ENCODE measurements at regions not wholly inside any gene's neighbourhood (a gene's known extent, or its start where the extent isn't known, plus 50 kb on each side); places are given as distances from the start of the nearest gene placed in this dataset.

DNA sequence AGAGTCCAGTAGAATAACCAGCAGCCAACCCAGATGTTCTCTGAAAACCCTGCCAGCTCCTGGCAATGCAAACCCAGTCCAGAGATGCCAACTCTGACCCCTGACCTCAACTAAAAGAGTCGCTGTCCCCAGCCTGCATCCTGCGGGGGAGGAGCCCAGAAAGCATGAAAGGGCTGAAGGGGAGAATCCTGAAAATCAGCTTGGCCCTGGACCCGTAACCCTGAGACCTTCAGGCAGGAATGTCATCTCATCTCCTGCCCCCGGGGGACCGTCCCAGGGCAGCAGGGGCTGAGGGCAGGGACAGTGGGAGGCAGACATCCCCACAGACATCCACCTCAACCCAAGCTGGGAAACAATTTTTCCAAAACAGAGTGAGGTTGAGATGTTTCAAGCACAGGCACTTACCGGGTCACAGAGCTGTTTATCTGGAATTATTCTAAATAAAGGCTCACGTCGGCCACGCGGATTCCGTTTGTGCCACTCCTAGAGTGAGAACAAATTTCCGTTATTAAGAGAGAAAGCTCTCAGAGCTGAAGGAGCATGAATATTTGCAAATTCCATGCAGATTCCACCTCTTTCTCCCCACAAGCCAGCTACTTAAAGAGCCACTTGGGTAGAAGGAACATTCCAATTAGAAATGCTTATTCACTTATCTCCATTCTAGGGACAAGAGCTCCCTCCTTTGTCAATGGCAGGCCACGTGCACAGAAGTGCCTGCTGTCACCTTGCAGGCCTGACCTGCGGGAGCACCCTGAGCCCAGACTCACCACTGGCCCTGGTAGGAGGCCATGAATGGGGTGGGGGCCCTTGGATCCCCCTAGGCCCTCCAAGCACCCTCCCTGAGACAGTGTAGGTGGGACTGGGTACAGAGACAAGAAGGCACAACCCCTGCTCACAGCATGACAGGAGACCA is 240.1 kb downstream of the NPHP4 start:
- DNase-seq (ENCODE audit: low spot score in 2 of 2) (no peak), FAIRE-seq (no peak)

DNA sequence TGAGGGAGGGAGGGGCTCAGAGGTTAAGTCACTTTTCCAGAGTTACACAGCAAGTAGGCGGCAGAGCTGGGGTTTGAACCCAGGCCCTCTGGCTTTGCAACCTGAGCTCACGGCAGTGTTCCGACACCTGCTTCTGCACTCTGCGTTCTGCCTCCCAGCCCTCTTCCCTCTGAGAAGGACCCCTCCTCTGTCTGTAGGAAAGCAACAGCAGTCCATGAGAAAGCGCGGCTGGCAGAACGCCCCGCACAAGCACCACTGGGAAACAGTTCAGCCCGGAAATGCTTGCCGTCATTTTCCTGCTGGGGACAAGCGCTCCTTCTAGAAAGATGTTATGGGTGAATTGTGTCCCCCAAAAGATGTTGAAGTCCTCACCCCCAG is 241.1 kb downstream of the NPHP4 start:
- DNase-seq (ENCODE audit: low spot score in 2 of 2) = no peak
- no peak for FAIRE-seq

DNA sequence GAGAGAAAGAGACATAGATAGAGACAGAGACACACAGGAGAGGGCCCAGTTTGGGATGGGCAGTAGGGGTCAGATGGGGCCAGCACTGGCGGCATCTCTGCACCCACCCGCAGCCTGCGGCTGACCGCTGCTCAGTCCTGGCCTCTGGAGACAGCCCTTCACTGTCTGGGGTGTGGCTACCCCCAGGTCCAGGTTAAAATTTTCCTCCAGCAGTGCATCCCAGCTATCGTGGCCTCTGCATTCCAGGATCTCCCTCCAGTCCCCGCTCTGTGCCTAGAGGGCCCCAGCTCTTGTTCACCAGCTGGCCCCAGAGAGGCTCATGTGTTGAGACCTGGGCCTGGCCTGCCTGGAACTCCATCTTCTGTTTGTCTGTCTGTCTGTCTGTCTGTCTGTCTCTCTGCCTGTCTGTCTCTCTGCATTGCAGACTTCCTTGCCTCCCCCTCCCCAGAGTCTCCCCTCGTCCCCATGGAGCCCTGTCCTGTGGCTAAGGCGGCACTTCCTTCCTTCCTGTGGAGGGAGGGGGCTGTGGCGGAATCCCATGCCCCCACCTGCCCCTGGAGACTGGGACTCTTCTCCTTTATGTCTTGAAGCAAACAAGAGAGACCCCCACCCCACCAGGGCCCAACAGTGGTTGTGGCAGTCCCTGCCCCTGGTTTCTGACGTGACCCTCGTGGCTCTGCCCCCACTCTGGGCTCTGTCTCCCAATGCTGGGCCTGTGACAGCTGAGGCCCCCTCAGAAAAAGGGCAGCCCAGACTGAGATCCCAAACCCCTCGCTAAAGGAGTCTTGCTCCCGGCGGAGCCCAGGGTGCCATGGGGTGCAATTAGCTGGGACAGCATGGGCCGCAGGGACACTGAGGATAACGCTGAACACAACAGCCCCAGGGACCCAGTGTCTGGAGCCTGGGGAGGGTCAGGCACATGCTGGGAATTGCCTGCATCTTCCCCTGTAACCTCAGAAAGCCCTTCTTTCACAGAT is 241.8 kb downstream of the NPHP4 start:
- DNase-seq (ENCODE audit: low spot score in 2 of 2) = no peak
- FAIRE-seq = no peak

DNA sequence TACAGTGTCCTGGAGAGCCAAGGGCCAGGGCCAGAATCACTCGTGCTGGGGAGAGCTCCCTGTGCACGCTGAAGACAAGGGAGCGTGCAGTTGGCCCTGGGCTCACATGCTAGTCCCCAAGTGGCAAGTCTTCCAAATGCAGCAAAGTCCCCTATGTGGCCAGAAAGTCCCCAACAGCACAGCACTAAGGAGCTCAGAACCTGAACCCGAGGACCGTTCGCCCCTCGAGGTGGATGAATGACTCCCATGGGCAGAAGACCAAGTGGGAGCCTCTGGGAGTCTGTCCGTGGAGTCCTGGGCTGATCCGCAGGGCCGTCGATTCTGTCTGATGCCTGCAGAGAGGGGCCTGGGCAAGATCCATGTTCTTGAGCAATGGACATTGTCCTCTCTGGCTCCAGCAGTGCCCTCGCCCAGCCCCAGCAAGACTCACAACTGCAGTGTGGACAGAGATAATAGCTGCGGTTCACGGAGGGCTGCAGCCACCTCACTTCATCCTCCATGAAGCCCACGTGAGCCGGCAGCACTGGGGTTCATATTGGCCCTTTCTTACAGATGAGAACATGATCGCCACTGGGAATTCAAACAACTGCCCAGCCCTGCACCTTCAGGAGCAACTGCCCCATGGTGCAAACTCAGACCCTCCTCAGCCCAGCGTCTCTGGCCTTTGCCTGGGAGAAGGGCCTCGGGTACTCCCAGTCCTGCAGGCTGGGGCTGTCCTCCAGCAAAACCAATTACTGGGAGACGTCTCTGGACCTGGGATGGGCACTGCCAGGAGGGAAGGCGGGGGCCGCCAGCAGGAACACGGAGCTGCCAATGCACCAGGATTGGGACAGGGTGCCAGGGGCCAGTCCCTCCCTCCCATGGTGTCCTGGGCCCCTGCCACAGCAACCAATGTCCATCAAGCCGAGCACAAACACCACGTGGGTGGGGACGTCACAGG is 243.7 kb downstream of the NPHP4 start:
- DNase-seq (ENCODE audit: low spot score in 2 of 2) = no peak
- FAIRE-seq = no peak

DNA sequence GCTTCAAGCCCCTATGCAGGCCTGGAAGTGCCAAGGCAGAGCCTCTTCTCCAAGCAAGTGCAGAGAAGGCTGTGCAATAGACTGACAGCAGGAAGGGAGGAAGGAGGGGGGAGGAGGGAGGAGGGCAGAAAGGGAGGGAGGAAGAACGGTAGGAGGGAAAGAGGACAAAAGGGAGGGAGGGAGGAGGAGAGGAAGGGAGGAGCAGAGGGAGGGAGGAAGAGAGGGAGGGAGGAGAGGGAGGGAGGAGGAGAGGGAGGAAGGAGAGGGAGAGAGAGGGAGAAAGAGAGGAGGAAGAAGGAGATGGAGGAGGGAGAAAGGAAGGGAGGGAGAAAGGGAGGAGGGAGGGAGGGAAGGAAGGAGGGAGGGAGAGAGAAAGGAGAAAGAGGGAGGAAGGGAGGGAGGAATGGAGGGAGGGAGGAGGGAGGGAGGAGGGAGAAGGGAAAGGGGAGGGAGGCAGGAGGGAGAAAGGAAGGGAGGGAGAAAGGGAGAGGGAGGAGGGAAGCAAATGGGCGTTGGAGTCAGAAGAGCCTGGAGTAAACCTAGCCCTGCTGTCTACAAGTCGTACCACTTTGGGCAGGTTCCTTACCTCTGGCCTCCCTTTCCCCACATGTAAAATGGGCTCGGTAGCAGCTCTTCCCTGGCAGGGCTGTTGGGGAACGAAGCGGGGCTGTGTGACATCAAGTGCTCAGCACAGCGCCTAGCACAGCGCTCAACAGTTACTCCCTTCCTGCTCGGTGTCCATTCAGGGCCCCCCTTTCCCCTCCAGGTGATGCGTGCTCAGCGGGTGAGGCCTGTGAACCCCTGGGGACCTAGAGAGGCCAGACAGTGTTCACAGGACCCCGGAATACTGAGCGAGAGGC is 244.6 kb downstream of the NPHP4 start:
- no peak for DNase-seq (ENCODE audit: low spot score in 2 of 2)
- no peak for FAIRE-seq

DNA sequence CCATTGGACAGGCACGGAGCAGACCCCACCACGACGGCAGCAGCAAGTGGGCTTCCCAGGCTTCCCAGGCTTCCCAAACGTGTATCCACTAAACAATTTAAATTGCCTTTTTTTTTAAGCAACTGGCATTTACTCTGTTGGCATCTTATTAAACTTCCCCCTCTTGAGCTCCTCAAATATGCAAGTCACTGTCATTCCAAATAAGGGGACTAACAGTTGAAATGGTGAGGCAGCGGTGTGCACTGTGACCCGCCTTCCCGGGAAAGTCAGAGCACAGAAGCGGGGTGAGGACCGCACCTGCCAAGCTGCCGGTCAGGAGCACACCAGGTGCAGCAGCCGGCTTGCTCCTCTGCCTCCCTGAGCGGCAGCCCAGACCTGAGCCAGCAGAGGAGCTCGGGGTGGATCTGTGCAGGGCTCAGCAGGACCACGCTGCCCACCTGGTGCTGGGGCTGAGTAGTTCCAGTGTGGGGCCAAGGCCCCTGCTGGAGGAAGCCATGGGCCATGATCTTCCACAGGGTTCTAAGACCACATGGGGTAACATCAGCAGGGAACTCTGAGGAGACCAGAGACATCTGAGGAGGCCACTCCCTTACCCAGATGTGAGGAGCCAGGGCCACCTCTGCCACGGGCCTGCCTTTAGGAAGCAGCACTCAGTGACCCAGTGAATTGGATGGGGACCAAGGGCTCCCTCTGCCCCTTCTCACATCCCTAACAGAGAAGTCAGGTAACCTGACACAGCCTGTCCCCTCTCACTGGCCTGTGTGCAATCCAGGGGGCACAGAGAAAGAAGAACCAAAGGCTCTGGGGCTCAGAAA is 245.4 kb downstream of the NPHP4 start:
- no peak for DNase-seq (ENCODE audit: low spot score in 2 of 2)
- no peak for FAIRE-seq

DNA sequence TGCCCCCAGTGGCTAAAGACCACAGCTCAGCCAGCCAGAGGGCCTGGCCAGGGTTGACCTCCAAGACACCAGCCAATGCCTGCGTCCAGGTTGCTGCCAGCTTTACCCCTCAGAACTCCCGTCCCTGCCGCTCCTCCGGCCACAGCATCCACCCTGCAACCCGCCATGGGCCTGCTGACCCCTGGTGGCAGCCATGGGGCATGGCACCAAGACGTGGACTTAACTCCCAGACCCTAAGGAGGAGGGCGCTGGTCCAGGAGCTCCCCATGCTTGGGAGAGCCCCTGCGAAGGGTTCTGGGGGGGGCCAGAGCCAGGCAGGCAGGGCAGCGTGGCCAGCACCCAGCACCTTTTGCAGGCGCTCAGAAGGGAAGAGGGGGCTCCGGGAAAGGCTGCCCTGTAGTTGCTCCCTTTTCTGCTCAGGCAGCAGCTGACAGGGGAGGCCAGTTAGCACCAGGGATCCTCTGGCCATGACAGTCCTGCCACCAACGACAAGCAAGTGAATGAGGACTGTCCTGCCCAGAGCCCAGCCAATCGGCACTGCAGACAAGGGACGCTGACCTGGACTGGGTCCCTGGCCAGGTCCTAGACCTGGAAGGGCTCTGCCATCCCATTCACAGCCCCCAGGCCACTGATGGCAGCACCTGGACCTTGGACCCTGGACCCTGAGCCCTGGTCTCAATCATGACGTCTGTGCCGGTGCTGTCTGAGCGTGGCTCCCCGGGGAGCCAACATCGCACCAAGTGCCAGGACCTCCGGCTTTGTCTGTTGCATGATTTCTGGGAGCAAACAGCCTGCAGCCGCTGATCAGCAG is 246.2 kb downstream of the NPHP4 start:
- FAIRE-seq = no peak
- peak; percentile 56 to 78 for DNase-seq (ENCODE audit: low spot score in 2 of 2)

DNA sequence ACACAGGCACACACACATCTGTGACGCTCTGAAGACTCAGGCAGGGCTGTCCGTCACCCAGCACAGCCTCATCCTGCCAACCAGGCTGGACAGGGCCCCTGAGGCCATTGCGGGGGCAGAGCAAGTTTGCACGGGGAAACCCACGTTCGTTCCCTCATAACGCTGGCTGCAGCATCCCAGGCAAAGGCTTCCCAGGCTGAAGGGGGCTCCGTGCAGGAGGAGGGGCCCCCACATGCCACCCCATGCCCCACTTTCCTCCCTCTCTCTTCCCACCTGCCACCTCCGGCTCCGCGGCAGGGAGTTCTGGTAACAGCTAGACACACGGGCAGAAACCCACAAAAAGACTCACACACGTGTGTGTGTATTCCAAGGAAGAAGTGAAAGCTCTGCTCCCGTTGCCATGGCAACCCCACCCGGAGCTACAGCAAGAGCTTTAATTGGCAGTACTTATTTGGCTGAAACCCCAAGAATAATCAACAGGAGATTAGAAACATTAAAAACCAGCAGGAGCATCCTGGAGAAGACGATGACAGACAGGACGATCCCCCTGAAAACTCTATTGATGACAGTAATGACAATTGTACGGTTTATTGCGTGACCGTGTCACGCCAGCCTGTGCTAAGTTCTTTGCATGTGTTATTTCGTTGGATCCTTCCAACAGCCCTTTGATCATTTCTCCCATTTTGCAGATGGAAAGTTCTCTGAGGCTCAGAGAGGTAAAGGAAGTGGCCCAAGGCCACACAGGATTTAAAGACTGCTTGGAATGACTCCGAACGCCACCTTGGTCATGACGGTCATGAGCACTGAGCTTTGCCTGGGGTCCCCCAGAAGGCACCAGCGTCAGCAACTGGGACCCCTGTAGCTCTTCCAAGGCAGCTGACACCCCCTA is 247.1 kb downstream of the NPHP4 start:
- FAIRE-seq = no peak
- DNase-seq (ENCODE audit: low spot score in 2 of 2) = peak; percentile 34 to 75

DNA sequence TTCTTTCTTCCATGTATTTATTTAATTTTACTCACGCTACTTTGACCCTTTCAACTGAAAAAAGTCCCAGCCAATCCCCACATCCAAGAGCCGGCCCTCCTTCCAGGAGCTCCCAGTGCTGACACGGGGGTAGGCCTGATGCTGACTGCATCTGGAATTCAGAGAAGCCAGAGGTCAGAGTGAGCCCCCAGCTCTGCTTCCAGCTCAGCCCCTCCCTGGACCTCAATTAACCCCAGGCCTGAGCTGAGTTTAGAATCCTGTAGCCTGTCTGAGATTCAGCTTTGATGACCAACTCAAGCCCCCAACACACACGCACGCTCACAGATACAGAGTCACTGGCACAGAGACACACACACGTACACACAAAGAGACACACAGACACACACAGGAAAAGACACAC is 247.9 kb downstream of the NPHP4 start:
- no peak for FAIRE-seq
- no peak for DNase-seq (ENCODE audit: low spot score in 2 of 2)

DNA sequence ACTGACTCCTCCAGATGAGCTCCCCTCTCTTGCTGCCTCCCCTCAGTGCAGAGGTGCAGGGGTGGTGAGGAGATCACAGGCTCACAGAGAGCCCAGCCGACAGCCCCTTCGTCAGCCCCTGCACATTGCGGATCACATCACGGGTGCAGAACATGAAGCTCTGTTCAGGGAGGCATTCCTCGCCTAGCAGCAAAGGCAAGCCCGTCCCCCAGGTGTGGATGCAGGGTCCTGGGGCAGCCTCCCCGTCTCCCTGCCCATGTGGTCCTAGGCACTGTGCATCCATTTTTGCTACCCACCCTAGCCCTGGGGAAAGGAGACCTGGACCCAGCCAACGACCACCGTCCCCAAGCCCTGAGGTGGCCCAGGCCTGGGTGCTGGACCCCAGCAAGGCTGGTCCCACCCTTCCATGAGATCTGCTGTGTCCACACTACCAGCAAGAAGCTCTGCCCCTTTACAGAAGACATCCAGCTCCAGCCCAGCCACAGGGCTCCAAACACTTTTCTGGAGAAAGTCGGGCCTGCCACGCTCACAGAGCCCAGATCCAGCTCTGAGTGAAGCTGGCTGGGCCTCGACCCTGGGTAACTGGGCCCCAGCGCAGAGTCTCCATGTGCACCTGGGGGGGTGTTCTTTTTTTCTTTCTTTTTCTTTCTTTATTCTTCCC is 248.7 kb downstream of the NPHP4 start:
- DNase-seq (ENCODE audit: low spot score in 2 of 2) (no peak), FAIRE-seq (no peak)

DNA sequence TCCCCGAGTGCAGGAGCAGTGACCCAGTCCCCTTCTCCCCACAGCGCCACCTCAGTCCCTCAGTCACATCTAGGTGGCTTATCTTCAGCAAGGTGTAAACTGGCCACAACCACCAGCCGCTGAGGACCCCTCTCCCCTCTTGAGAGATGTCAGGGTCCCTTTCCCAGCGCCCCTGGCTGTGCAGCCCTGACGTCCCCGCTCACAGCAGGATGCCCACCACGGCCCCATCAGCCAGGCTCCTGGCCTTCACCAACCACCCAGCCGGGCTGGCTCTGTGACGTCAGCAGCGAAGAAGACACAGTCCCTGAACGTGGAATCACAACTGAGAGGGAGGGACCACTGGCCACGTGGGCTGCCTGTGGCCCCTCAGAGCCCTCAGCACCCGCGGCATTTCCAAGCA is 249.4 kb downstream of the NPHP4 start:
- FAIRE-seq = no peak
- DNase-seq (ENCODE audit: low spot score in 2 of 2) = no peak

DNA sequence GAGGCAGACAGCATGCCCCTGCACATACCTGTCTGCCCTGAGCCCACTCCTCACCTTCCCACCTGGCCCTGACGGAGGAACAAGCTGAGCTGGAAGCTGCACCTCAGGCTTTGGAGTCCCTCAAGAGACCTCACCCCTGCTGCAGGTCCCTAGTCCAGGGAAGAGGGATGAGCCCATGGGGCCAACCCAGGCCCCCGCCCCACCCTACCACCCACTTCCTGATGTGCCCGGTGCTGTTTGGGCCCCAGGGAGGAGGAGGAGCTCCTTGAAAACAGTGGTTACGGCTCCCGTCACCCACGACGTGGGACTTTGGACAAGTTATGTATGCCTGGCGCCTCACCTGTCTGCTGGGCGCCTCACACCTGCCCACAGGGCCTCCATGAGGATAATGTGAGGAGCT is 250.2 kb downstream of the NPHP4 start:
- DNase-seq (ENCODE audit: low spot score in 2 of 2) (no peak), FAIRE-seq (no peak)

DNA sequence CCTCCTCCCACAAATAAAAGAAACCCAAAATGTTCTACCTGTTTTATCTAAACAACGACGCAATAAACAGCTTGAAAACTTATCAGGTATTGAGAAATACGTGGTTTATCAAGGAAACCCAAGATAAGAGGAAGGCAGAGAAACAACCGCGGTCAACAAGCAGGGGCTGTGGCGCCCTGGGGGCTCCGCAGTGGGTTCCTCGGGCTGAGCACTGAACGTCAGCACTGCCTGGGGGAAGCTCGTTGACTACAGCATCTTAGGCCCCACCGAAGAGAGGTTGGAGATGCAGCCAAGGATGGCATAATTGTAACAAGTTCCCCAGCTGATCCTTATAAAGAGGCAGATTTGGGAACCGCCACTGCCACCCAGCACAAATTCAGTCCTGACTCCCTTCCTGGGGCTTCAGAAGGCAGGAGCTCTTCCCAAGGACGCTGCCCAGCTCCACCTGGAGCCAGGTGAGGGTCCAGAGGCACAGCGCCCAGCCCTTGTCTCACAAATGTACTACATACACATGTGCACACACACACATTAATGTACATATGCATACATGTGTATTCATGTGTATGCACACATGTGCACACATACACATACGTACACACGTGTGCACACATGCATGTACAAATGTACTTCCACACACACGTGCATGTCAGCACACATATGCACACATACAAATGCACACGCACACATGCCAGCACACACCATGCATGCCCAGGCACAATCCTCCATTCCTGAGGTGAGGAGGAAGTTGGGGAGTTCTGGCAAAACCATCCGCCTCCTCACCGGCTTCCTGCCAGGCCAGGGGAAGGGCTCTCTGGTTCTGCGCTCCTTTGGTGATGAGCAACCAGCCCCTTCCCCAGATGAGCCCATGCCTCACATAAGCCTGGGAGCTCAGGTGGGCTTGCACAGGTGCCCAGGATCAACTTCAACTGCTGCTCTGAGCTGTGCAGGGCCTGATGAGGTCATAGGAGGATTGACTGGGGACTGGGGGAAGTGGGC is 251.1 kb downstream of the NPHP4 start:
- no peak for FAIRE-seq
- DNase-seq (ENCODE audit: low spot score in 2 of 2) = no peak

DNA sequence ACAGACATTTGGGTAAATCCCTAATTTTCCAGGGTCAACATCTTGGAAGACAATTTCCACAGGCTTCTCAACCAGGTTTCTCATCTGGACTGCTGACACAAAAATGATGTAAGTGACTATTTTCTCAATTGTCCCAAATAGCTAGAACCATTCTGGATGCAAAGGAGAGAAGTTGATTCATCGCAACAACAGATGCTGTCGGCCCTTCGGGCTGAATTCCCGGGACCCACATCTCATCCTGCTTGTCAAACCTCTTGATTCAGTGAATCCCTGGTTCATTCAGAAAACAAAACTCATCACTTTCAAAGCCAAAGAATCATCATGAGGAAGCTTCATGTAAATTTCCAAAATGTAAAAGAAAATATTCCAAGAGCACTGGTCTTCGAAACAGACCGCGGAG is 251.8 kb downstream of the NPHP4 start:
- no peak for FAIRE-seq
- DNase-seq (ENCODE audit: low spot score in 2 of 2) = no peak

DNA sequence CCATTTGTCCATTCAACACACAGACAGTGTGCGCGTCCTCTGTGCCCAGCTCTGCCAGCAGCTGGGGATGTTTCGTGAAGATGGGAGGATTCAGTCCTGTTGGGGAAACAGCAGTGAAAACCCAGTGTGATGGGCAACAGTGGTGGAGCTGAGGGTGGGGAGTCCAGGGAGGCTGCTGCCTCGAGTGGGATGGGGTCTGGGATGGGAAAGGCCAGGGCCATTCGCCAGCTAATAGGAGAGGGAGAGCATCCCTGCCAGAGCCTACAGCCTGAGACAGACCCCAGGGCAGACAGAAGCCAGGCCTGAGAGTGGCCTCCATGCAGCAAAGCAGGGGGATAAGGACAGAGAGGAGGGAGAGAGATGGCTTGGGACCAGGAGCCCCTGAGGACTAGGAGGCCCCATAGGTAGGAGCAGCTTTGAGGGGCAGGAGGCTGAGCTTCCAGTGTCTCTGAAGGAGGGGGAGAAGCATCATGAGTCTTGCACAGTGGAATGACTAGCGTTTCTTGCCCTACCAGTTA is 252.6 kb downstream of the NPHP4 start:
- no peak for FAIRE-seq
- DNase-seq (ENCODE audit: low spot score in 2 of 2) = no peak
